Naive thymus-derived CD4-positive, alpha-beta T cell (primary cell): ENCODE measurements at regions not wholly inside any gene's neighbourhood (a gene's known extent, or its start where the extent isn't known, plus 50 kb on each side); places are given as distances from the start of the nearest gene placed in this dataset.

Experiments used
- ATAC-seq: fragments of 150-1000 bp; cut with Tn5 transposase; 2 replicates; pipeline ENCODE4 v1.10.0; 2021; ENCODE audit warnings: mild to moderate bottlenecking, moderate library complexity
- CTCF ChIA-PET: fragments of 350-600 bp; sonication (Branson Sonifier 250); formaldehyde crosslinking; loops from one replicate; lab custom pipeline; 2021; ENCODE audit warnings: antibody characterized with exemption; lab: Charles Lee
- POLR2A ChIA-PET: fragments of 350-600 bp; sonication (Branson Sonifier 250); formaldehyde crosslinking; loops from one replicate; lab custom pipeline; 2021; ENCODE audit warnings: antibody characterized with exemption, inconsistent platforms; lab: Charles Lee
- DNase-seq, 9 donors: peaks; one replicate each; pipeline versions ENCODE4 v3.0.0 to v3.0.0-alpha.2; 2020 to 2022; ENCODE audit warnings: mixed read lengths in 1 of 9
- H3K27ac ChIP-seq: one replicate; pipeline ENCODE4 v1.7.0; 2013; ENCODE audit warnings: mild to moderate bottlenecking, low read depth, low read length, moderate library complexity
- H3K27me3 ChIP-seq, 2 donors: one replicate each; pipeline ENCODE4 v1.7.0; 2013; ENCODE audit warnings: low read length in 2 of 2, mild to moderate bottlenecking in 2 of 2, moderate library complexity in 2 of 2; ENCODE audit not compliant: control insufficient read depth in 2 of 2, insufficient read depth in 2 of 2
- H3K36me3 ChIP-seq, 3 experiments: 1 replicate in 2 of 3; 2 replicates in 1 of 3; pipeline ENCODE4 v1.7.0; 2013; ENCODE audit warnings: low read length in 3 of 3, mild to moderate bottlenecking in 3 of 3, moderate library complexity in 1 of 3; ENCODE audit not compliant: insufficient read depth in 3 of 3, control insufficient read depth in 2 of 3
- H3K4me1 ChIP-seq, 2 donors: one replicate each; pipeline ENCODE4 v1.7.0; 2013; ENCODE audit warnings: low read length in 2 of 2, mild to moderate bottlenecking in 2 of 2, moderate library complexity in 1 of 2; ENCODE audit not compliant: control insufficient read depth in 2 of 2, insufficient read depth in 2 of 2
- H3K4me3 ChIP-seq: 2 replicates; pipeline ENCODE4 v1.7.0; 2013; ENCODE audit warnings: mild to moderate bottlenecking, low read length
- H3K9me3 ChIP-seq, 3 experiments: 1 replicate in 2 of 3; 2 replicates in 1 of 3; pipeline ENCODE4 v1.7.0; 2013; ENCODE audit warnings: low read length in 3 of 3; ENCODE audit not compliant: control insufficient read depth in 2 of 3
- H3K27ac Mint-ChIP-seq, 9 donors: one replicate each; pipeline ENCODE4 v1.8.0; 2020 to 2022; ENCODE audit warnings: mixed read lengths in 9 of 9, mild to moderate bottlenecking in 8 of 9, moderate library complexity in 5 of 9, inconsistent platforms in 2 of 9
- H3K27me3 Mint-ChIP-seq, 5 donors: one replicate each; pipeline ENCODE4 v1.8.0; 2021 to 2022; ENCODE audit warnings: mixed read lengths in 5 of 5, mild to moderate bottlenecking in 1 of 5
- H3K36me3 Mint-ChIP-seq, 5 donors: one replicate each; pipeline ENCODE4 v1.8.0; 2020 to 2022; ENCODE audit warnings: mixed read lengths in 5 of 5, mild to moderate bottlenecking in 3 of 5, inconsistent platforms in 1 of 5
- H3K4me1 Mint-ChIP-seq, 7 donors: one replicate each; pipeline ENCODE4 v1.8.0; 2020 to 2022; ENCODE audit warnings: mixed read lengths in 7 of 7, mild to moderate bottlenecking in 3 of 7, inconsistent platforms in 1 of 7
- H3K4me3 Mint-ChIP-seq, 10 donors: one replicate each; pipeline ENCODE4 v1.8.0; 2020 to 2022; ENCODE audit warnings: mild to moderate bottlenecking in 10 of 10, mixed read lengths in 10 of 10, moderate library complexity in 6 of 10, inconsistent platforms in 2 of 10
- H3K9me3 Mint-ChIP-seq, 11 donors: one replicate each; pipeline ENCODE4 v1.8.0; 2020 to 2022; ENCODE audit warnings: mixed read lengths in 11 of 11, mild to moderate bottlenecking in 4 of 11, inconsistent platforms in 1 of 11, moderate library complexity in 1 of 11
- intact Hi-C, 2 donors: fragments of 100-400 bp; cut with micrococcal nuclease; formaldehyde crosslinking; loops; one replicate each; pipeline ENCODE4 v1.15.1; 2023

DNA sequence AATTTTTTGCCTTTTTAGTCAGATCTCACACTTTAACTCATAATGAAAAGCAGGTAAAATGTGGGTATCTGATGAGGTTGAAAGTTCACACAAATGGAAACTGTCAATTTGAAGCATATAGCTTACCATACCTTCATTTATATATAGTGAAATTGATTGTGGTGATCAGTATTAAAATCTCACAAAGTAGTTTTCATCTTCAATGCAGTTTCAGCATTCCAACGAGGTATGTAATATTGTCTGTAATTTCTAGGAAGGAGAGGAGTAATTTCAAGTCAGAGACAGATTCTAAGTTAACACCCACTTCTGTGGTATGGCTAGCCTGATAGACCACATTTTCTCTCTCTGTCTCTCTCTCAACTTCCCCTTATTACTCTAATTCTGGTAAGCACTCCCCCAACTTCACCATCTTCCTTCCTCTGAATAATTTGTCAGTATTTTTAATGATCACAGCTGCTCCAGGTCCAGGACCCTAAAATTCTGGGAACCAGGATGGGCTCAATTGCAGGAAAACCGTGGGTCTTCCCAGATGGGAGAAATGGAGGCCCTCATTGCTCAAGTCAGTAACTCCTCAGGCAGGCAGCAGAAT lies 455.7 kb downstream of the FGF9 start:
- no peaks in the 10 kb centered on the region for H3K9me3 ChIP-seq
- Mint-ChIP-seq H3K4me1 (peaks cover 10 to 33% (median 13%) of the 10 kb centered on the region in 7 donors), H3K27ac (peak overlapping the region in 1 of 9 donors; percentile 24), H3K4me3 (peak overlapping the region in 1 of 10 donors; percentile 8), H3K9me3 (peaks cover 0 to 21% (median 8%) of the 10 kb centered on the region in 11 donors), H3K36me3 (peaks cover 0 to 8% (median 5%) of the 10 kb centered on the region in 5 donors), H3K27me3 (no peaks in the 10 kb centered on the region)
- ChIA-PET CTCF (interaction anchor here (0.6 kb wide), 1 partner anchor 1342 kb away, joined by 3 read pairs; no protein-coding TSS in a partner anchor), POLR2A (no interaction called here)
- H3K36me3 ChIP-seq, result no peaks in the 10 kb centered on the region
- peaks cover 0 to 6% of the 10 kb centered on the region in 2 donors for H3K4me1 ChIP-seq
- H3K27me3 ChIP-seq, result no peaks in the 10 kb centered on the region
- ATAC-seq (peak; percentile 57), DNase-seq (no peak)
- H3K4me3 ChIP-seq, result no peak overlapping the region
- intact Hi-C loops, result loop anchor here in 1 of 2 donors (1.0 kb wide), 1 partner anchor 12 kb away; no protein-coding TSS in a partner anchor
- H3K27ac ChIP-seq, result no peak overlapping the region

DNA sequence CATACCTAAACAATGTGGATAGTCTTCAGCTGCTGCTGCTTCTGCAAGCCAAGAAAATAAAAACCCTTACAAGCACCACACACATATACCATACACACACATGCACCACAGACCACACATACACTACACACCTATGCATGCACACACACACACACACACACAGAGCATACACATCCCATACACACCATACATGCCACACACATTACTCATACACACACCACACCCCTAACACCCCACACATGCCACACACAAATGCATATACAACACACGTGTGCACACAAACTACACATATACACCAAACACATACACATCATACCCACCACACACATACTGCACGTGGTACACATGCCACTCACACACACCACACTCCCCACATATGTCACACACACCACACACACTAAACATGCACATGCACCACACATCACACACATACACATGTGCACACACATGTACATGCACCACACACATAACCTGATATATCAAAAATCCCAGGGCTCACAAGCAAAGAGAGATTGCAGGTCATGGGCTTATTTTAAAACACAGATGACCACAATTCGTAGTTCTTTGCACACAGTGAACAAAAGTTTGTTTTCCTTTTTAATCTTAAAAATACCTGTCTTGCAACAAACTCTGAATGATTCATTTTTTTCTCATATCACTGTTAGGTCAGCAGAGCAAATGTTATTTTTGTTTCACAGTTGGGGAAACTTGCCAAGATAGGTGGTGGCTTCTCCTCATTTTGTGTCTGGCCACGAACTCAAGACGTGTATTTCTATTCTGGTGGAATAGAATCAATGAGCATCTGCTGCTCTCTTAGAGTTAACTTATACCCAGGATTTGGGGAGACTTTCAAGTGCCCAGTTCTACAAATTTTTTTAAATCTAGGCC lies 456.6 kb downstream of the FGF9 start:
- POLR2A ChIA-PET, result no interaction called here

DNA sequence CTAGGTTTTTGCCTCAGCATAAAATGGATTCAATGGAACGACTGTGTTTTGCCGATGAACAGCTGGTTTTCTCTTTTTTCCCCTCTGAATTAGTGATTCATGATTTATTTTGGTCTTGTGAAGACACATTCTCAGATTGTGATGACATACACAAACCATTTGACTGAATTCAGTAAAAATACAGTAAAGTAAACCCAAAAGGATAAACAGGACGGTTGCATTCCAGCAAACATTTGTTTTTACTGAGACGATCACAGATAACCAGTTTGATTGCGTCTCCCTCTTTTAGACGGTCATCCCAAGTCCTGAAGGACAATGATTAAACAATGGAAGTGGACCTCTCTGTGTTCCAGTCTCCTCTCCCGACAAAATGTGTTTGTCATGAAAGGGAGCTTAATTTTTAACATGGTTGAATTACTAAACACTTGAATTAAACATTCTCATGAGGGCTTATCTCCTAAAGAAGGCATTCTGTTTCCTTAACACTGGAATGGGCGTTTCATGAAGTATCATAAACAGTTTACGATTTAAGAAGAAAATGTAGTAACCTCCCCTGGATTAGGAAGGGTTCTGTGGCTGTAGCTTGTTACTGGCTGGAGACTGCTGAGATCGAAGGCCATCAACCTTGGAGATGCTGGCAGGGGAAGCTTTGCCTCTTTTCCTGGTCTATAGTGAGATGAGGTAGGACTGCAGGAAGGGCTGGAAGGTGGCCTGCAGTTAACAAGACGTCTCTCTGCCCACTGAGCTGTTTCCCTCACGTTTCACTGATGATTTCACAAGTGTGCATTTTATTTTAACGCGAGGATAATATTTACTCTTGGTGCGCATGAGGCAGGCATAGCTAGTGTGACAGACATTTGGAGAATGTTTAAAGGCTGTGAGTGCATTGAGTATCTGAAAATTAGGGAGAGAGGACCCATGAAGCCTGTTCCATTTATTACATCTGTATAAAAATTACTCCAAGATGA lies 457.9 kb downstream of the FGF9 start:
- intact Hi-C loops, result no loop called here
- H3K27ac ChIP-seq, result no peak overlapping the region
- no peak overlapping the region for H3K27ac Mint-ChIP-seq
- ATAC-seq, result no peak
- DNase-seq, result no peak
- no peaks in the 10 kb centered on the region for H3K9me3 ChIP-seq
- POLR2A ChIA-PET, result interaction anchor here (0.8 kb wide), 1 partner anchor 10 kb away, joined by 4 read pairs; no protein-coding TSS in a partner anchor
- no peaks in the 10 kb centered on the region for H3K27me3 Mint-ChIP-seq
- H3K4me3 ChIP-seq, result no peak overlapping the region
- H3K4me3 Mint-ChIP-seq, result no peak overlapping the region
- CTCF ChIA-PET, result interaction anchor here (0.6 to 1.4 kb wide), 2 partner anchors 12 to 1680 kb away, joined by 3 read pairs; no protein-coding TSS in a partner anchor
- H3K4me1 ChIP-seq, result peaks cover 0 to 6% of the 10 kb centered on the region in 2 donors
- H3K9me3 Mint-ChIP-seq, result peaks cover 0 to 21% (median 4%) of the 10 kb centered on the region in 11 donors
- no peaks in the 10 kb centered on the region for H3K36me3 ChIP-seq
- no peaks in the 10 kb centered on the region for H3K27me3 ChIP-seq
- peaks cover 10 to 30% (median 13%) of the 10 kb centered on the region in 7 donors for H3K4me1 Mint-ChIP-seq
- H3K36me3 Mint-ChIP-seq, result peaks cover 0 to 8% (median 5%) of the 10 kb centered on the region in 5 donors

More for the DNA sequence above, 456.6 kb downstream of the FGF9 start:
- Mint-ChIP-seq H3K9me3 (peaks cover 0 to 21% (median 8%) of the 10 kb centered on the region in 11 donors), H3K4me1 (peaks cover 10 to 30% (median 13%) of the 10 kb centered on the region in 7 donors), H3K27me3 (no peaks in the 10 kb centered on the region), H3K4me3 (peak overlapping the region in 1 of 10 donors; percentile 1), H3K36me3 (peaks cover 0 to 8% (median 5%) of the 10 kb centered on the region in 5 donors), H3K27ac (peak overlapping the region in 1 of 9 donors; percentile 43)
- Histone ChIP-seq H3K27me3 (no peaks in the 10 kb centered on the region), H3K9me3 (no peaks in the 10 kb centered on the region), H3K4me1 (peaks cover 0 to 6% of the 10 kb centered on the region in 2 donors), H3K4me3 (no peak overlapping the region), H3K36me3 (no peaks in the 10 kb centered on the region), H3K27ac (no peak overlapping the region)
- no peak for DNase-seq
- ATAC-seq, result no peak
- intact Hi-C loops, result no loop called here
- CTCF ChIA-PET, result no interaction called here

DNA sequence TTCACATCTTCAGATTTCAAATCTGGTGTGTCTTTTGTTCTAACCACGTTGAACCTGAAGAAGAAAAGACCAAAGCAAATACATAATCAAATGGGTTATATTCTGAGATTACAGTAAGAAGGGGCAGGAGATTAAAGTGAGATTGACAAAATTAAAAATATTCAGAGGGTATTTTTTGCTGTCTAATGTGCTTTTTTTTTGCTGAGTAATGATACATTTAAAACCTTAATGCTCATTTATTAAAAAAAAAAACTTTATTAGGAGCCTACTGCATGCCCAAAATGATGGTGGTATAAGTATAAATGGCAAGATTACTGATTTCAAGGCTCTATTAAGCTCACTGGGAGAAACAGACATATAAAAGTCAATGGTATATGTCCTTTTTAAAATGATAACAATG lies 459.4 kb downstream of the FGF9 start:
- H3K4me3 ChIP-seq, result no peak overlapping the region
- ChIA-PET CTCF (no interaction called here), POLR2A (interaction anchor here (0.6 kb wide), 1 partner anchor 285 kb away, joined by 3 read pairs; no protein-coding TSS in a partner anchor)
- peaks cover 0 to 21% (median 4%) of the 10 kb centered on the region in 11 donors for H3K9me3 Mint-ChIP-seq
- H3K36me3 Mint-ChIP-seq, result peaks cover 0 to 8% (median 5%) of the 10 kb centered on the region in 5 donors
- no peak for DNase-seq
- no peaks in the 10 kb centered on the region for H3K27me3 ChIP-seq
- no peaks in the 10 kb centered on the region for H3K36me3 ChIP-seq
- intact Hi-C loops, result no loop called here
- H3K4me1 ChIP-seq, result peaks cover 0 to 6% of the 10 kb centered on the region in 2 donors
- H3K4me3 Mint-ChIP-seq, result no peak overlapping the region
- no peaks in the 10 kb centered on the region for H3K9me3 ChIP-seq
- ATAC-seq, result no peak
- H3K27ac Mint-ChIP-seq, result no peak overlapping the region
- peaks cover 8 to 24% (median 13%) of the 10 kb centered on the region in 7 donors for H3K4me1 Mint-ChIP-seq
- H3K27ac ChIP-seq, result no peak overlapping the region
- H3K27me3 Mint-ChIP-seq, result no peaks in the 10 kb centered on the region

DNA sequence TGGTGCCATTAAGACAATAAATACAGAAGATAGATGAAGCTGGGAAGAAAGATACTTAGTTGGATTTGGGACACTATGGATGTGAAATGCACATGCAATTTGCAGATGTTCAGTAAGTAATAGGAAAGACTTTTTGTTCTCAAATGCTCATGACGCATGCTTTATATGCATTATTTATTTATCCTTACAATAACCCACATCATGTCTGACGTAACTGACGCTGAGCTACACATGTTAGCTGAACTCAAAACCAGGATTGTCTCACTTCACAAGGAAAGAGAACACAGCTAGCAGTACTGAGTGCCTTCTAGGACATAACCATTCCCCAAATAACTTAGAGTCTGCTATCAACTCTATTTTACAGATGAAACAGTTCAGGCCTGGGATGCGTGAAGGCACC lies 463.4 kb downstream of the FGF9 start:
- Histone ChIP-seq H3K9me3 (no peaks in the 10 kb centered on the region), H3K36me3 (no peaks in the 10 kb centered on the region), H3K27me3 (no peaks in the 10 kb centered on the region), H3K4me1 (no peaks in the 10 kb centered on the region), H3K27ac (no peak overlapping the region), H3K4me3 (no peak overlapping the region)
- peaks cover 0 to 4% (median 0%) of the 10 kb centered on the region in 5 donors for H3K36me3 Mint-ChIP-seq
- ChIA-PET CTCF (no interaction called here), POLR2A (no interaction called here)
- ATAC-seq, result no peak
- H3K4me3 Mint-ChIP-seq, result no peak overlapping the region
- no peaks in the 10 kb centered on the region for H3K27me3 Mint-ChIP-seq
- H3K4me1 Mint-ChIP-seq, result peaks cover 0 to 13% (median 4%) of the 10 kb centered on the region in 7 donors
- H3K9me3 Mint-ChIP-seq, result peaks cover 0 to 13% (median 4%) of the 10 kb centered on the region in 11 donors
- DNase-seq, result no peak
- no peak overlapping the region for H3K27ac Mint-ChIP-seq
- intact Hi-C loops, result no loop called here

DNA sequence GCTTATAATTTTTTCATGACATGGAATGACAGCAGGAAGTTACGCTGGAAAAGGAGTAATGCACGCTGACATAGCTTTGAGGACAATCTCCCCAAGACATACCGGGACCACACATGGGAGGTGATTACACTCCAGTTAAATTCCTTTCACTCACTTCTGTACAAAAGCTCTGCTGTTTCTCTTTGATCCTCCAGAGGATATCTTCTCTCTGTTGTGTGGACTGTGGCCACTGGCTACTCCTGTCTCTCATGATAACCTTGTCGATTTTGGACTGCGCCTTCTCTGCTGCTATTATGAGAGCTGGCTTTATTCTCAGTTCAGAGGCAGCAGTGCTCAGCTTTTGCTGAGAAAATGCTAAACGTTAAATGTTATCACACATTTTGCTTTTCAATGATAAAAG lies 464.6 kb downstream of the FGF9 start:
- no peak for ATAC-seq

More for the DNA sequence above, 464.6 kb downstream of the FGF9 start:
- no peak overlapping the region for H3K4me3 ChIP-seq
- no peak overlapping the region for H3K27ac ChIP-seq
- Mint-ChIP-seq H3K4me3 (no peak overlapping the region), H3K4me1 (peaks cover 0 to 12% (median 5%) of the 10 kb centered on the region in 7 donors), H3K27ac (no peak overlapping the region), H3K27me3 (peaks cover 0 to 4% (median 0%) of the 10 kb centered on the region in 5 donors), H3K36me3 (peaks cover 0 to 2% (median 0%) of the 10 kb centered on the region in 5 donors), H3K9me3 (peaks cover 0 to 13% (median 0%) of the 10 kb centered on the region in 11 donors)
- ChIA-PET CTCF (no interaction called here), POLR2A (no interaction called here)
- H3K4me1 ChIP-seq, result no peaks in the 10 kb centered on the region
- no peak for DNase-seq
- H3K9me3 ChIP-seq, result no peaks in the 10 kb centered on the region
- intact Hi-C loops, result no loop called here
- H3K27me3 ChIP-seq, result no peaks in the 10 kb centered on the region
- no peaks in the 10 kb centered on the region for H3K36me3 ChIP-seq
